Esophagus (tissue), 2 donors: ENCODE measurements at regions not wholly inside any gene's neighbourhood (a gene's known extent, or its start where the extent isn't known, plus 50 kb on each side); places are given as distances from the start of the nearest gene placed in this dataset.

ENCODE experiments used
- H3K27ac ChIP-seq, 2 donors: one replicate each; pipeline ENCODE4 v1.5.1; 2013; ENCODE audit warnings: low read depth in 2 of 2, mild to moderate bottlenecking in 2 of 2, inconsistent platforms in 1 of 2, low read length in 1 of 2, moderate library complexity in 1 of 2
- H3K27me3 ChIP-seq, 2 donors: one replicate each; pipeline ENCODE4 v1.6.1; 2013; ENCODE audit warnings: low read length in 2 of 2, control low read depth in 1 of 2, mild to moderate bottlenecking in 1 of 2; ENCODE audit not compliant: insufficient read depth in 2 of 2, control insufficient read depth in 1 of 2
- H3K36me3 ChIP-seq, 2 donors: one replicate each; pipeline ENCODE4 v1.6.1; 2013; ENCODE audit warnings: low read length in 1 of 2; ENCODE audit not compliant: control insufficient read depth in 2 of 2, insufficient read depth in 2 of 2
- H3K4me1 ChIP-seq, 2 donors: one replicate each; pipeline ENCODE4 v1.6.1; 2013; ENCODE audit warnings: low read length in 1 of 2; ENCODE audit not compliant: control insufficient read depth in 2 of 2, insufficient read depth in 2 of 2
- H3K4me3 ChIP-seq, 2 donors: one replicate each; pipeline ENCODE4 v1.5.1; 2013; ENCODE audit warnings: low read length in 2 of 2, mild to moderate bottlenecking in 2 of 2, low read depth in 1 of 2, moderate library complexity in 1 of 2
- H3K9me3 ChIP-seq, 2 donors: one replicate each; pipeline ENCODE4 v1.6.1; 2013; ENCODE audit warnings: mild to moderate bottlenecking in 2 of 2, low read depth in 1 of 2, low read length in 1 of 2, moderate library complexity in 1 of 2; ENCODE audit not compliant: control insufficient read depth in 2 of 2, insufficient read depth in 1 of 2
- WGBS, 2 donors: extraction: QIAGEN DNeasy Blood & Tissue Kit; methylation state at CpG; one replicate each; pipeline ENCODE4 v1.1.7; 2013; 5-methylcytosine and 5-hydroxymethylcytosine counted together
- donor health status: healthy with polysubstance abuse.
- donor health status: Bipolar disorder and iron deficiency.

DNA sequence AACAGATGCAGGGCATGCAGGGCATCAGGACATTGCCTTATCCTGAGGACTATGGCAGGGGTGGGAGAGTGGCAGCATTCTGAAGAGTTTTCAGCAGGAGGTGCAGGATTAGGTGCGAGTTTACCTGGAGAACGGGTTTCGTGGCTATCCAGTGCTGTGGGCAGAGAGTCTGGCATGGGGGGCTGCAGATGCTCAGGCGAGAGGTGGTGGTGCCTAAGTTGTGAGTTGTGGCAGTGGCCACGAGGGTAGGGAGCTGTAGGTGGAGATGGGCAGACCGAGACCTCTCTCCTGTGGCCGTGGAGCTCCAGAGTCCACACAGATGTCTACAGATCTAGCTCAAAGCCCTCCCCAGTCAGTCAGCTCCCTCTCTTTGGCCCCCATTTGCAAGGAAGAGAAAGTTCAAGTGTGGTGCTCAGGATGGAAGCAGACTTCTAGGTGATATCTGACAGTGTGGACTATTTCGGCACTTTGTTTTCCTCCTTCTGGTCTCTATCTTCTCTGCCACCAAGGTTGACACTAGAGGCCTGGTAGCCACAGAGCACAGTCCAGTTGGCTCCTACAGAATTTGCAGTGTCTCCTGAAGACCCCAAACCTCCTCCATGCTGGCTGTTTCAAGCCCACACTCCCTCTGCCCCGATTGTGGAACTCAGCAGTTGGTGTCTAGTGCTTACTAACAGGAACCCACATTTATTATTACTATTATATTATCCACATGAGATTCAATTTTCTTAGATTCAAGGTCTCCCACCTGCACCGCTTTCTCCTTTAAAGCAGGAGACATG lies 955.7 kb upstream of the ZNF722 start:
- H3K27ac ChIP-seq, result no peak overlapping the region
- no peak overlapping the region for H3K4me3 ChIP-seq
- whole genome bisulfite sequencing, 2 donors, result 59 to 64% methylated on average over 10 of the region's 10 CpGs
- peaks cover 35 to 52% of the 10 kb centered on the region in 2 donors for H3K9me3 ChIP-seq
- no peaks in the 10 kb centered on the region for H3K4me1 ChIP-seq
- H3K27me3 ChIP-seq, result no peaks in the 10 kb centered on the region
- no peaks in the 10 kb centered on the region for H3K36me3 ChIP-seq

GRCh38 chr7:63043657-63044543 lies 954.7 kb upstream of the ZNF722 start:
- H3K27me3 ChIP-seq, result no peaks in the 10 kb centered on the region
- H3K27ac ChIP-seq, result no peak overlapping the region
- H3K9me3 ChIP-seq, result peaks cover 36 to 54% of the 10 kb centered on the region in 2 donors
- H3K4me1 ChIP-seq, result no peaks in the 10 kb centered on the region
- 51 to 57% methylated on average over 9 of the region's 9 CpGs for WGBS, 2 donors
- H3K4me3 ChIP-seq, result no peak overlapping the region
- no peaks in the 10 kb centered on the region for H3K36me3 ChIP-seq

- H3K27ac ChIP-seq, result no peak overlapping the region
- no peaks in the 10 kb centered on the region for H3K4me1 ChIP-seq
- no peaks in the 10 kb centered on the region for H3K27me3 ChIP-seq
- peaks cover 36 to 52% of the 10 kb centered on the region in 2 donors for H3K9me3 ChIP-seq
- no peaks in the 10 kb centered on the region for H3K36me3 ChIP-seq
- H3K4me3 ChIP-seq, result no peak overlapping the region
- 67 to 68% methylated on average over 2 to 3 of the region's 3 CpGs for WGBS, 2 donors
These were observed 953.9 kb upstream of the ZNF722 start for GRCh38 chr7:63044721-63045120.

GRCh38 chr7:63045575-63045974 lies 953.1 kb upstream of the ZNF722 start:
- Histone ChIP-seq H3K4me3 (no peak overlapping the region), H3K9me3 (peaks cover 31 to 50% of the 10 kb centered on the region in 2 donors), H3K27ac (no peak overlapping the region), H3K36me3 (no peaks in the 10 kb centered on the region), H3K27me3 (no peaks in the 10 kb centered on the region), H3K4me1 (no peaks in the 10 kb centered on the region)
- 29 to 40% methylated on average over 2 of the region's 2 CpGs for WGBS, 2 donors

- H3K27ac ChIP-seq, result no peak overlapping the region
- no peak overlapping the region for H3K4me3 ChIP-seq
- H3K9me3 ChIP-seq, result peaks cover 24 to 39% of the 10 kb centered on the region in 2 donors
- no peaks in the 10 kb centered on the region for H3K27me3 ChIP-seq
- 72 to 76% methylated on average over 3 of the region's 3 CpGs for WGBS, 2 donors
- H3K36me3 ChIP-seq, result no peaks in the 10 kb centered on the region
- H3K4me1 ChIP-seq, result no peaks in the 10 kb centered on the region
These were observed 952.0 kb upstream of the ZNF722 start for GRCh38 chr7:63046612-63047011.

DNA sequence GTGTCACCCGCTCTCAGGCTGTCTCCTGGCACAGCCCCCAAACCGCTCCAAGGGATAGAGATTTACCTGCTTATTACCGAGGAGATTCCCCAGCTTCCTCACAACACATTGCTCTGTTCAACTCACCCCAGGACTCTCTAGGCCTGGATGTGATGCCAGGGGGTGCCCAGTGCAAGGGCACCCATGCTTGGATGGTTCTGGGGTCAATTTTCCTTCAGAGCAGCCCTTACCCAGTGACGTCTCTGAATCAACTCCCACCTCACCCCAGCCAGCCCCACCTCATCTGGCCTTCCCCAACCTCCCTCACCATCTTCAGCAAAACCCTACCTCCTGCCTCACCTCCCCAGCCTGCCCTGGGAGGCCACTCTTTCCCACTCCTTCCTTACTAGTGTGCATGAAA lies 951.6 kb upstream of the ZNF722 start:
- no peaks in the 10 kb centered on the region for H3K36me3 ChIP-seq
- no peak overlapping the region for H3K27ac ChIP-seq
- 71 to 85% methylated on average over 4 of the region's 4 CpGs for WGBS, 2 donors
- no peaks in the 10 kb centered on the region for H3K27me3 ChIP-seq
- peaks cover 25 to 35% of the 10 kb centered on the region in 2 donors for H3K9me3 ChIP-seq
- no peaks in the 10 kb centered on the region for H3K4me1 ChIP-seq
- no peak overlapping the region for H3K4me3 ChIP-seq

DNA sequence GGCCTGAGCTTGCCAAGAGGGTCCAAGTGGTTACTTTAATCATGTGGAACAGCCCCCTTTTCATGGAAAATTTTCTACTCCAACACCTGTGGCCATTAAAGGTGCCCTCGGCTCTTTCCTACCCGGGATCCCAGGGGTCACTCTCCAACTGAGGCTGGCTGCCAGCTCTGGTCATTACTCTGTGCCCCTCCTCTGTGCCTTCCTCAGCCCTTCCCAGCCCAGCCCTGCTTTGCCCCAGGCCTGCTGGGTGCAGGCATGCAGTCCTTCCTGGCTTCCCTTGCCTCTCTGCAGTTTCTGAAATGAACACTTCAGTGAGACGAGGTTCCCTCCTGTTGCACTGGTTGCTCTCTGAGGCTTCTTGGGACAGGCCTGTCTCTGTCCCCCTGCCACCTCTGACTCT lies 951.1 kb upstream of the ZNF722 start:
- Histone ChIP-seq H3K4me3 (no peak overlapping the region), H3K27ac (no peak overlapping the region), H3K4me1 (no peaks in the 10 kb centered on the region), H3K36me3 (no peaks in the 10 kb centered on the region), H3K27me3 (no peaks in the 10 kb centered on the region), H3K9me3 (peaks cover 25 to 35% of the 10 kb centered on the region in 2 donors)
- 65 to 69% methylated on average over 3 of the region's 3 CpGs for WGBS, 2 donors

GRCh38 chr7:63054191-63054661 lies 944.4 kb upstream of the ZNF722 start:
- H3K9me3 ChIP-seq, result peaks cover 4 to 16% of the 10 kb centered on the region in 2 donors
- no peak overlapping the region for H3K4me3 ChIP-seq
- no peaks in the 10 kb centered on the region for H3K27me3 ChIP-seq
- 48 to 51% methylated on average over 38 to 45 of the region's 45 CpGs for WGBS, 2 donors
- H3K27ac ChIP-seq, result no peak overlapping the region
- no peaks in the 10 kb centered on the region for H3K4me1 ChIP-seq
- no peaks in the 10 kb centered on the region for H3K36me3 ChIP-seq

DNA sequence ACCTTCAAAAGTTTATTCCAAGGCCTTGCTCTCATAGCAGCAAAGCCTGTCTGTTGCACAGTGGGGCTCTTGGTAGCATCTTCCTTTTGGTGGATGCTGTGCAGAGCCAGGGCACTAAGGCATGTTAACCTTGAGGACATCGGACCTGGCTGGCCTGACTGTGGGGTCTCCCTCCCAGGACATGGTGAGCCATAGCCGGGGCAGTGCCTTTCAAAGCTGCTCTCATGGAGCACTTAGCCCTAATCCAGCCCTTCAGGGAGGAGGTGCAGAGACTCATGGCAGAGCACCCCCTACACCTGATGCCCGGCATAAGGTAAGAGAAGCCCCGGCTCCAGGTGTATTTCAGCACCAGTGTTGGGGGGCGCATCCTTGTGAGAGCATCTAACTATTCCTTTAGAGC lies 941.4 kb upstream of the ZNF722 start:
- H3K9me3 ChIP-seq, result peaks cover 2 to 16% of the 10 kb centered on the region in 2 donors

More for the DNA sequence above, 941.4 kb upstream of the ZNF722 start:
- no peaks in the 10 kb centered on the region for H3K36me3 ChIP-seq
- WGBS, 2 donors, result 92 to 93% methylated on average over 5 of the region's 5 CpGs
- H3K4me1 ChIP-seq, result no peaks in the 10 kb centered on the region
- H3K27me3 ChIP-seq, result no peaks in the 10 kb centered on the region
- no peak overlapping the region for H3K4me3 ChIP-seq
- no peak overlapping the region for H3K27ac ChIP-seq
